AG04449 (cell line): ENCODE measurements at regions not wholly inside any gene's neighbourhood (a gene's known extent, or its start where the extent isn't known, plus 50 kb on each side); places are given as distances from the start of the nearest gene placed in this dataset.

Source experiments
- CTCF ChIA-PET: fragments of 350-600 bp; formaldehyde crosslinking; extraction: SDS; loops from one replicate; lab custom pipeline; 2021; ENCODE audit warnings: antibody characterized with exemption; lab: Yijun Ruan, JAX
- POLR2A ChIA-PET: fragments of 400-600, 350-600 bp; formaldehyde crosslinking; extraction: SDS; loops from one replicate; lab custom pipeline; 2020; ENCODE audit warnings: antibody characterized with exemption, inconsistent platforms; lab: Yijun Ruan, JAX
- DNase-seq: peaks from one replicate; pipeline ENCODE4 v3.0.0-alpha.2; 2010; ENCODE audit warnings: low read depth, low spot score
- H3K4me3 ChIP-seq: 2 replicates; pipeline ENCODE4 v1.5.1; 2011; ENCODE audit warnings: low read depth, mild to moderate bottlenecking, control low read depth, low read length
- CTCF ChIP-seq: IDR thresholded peaks from one replicate; pipeline ENCODE4 v1.5.1; 2011; ENCODE audit warnings: mild to moderate bottlenecking, moderate library complexity, low read length, control low read depth, inconsistent platforms; ENCODE audit not compliant: insufficient read depth; ENCODE audit errors: missing control alignments

GRCh38 chr12:91923864-91924263, 221.8 kb downstream of the BTG1 start:
- DNase-seq = no peak
- ChIA-PET POLR2A (no interaction called here), CTCF (no interaction called here)
- no peak for TF ChIP-seq CTCF
- no peak overlapping the region for H3K4me3 ChIP-seq

- ChIA-PET POLR2A (no interaction called here), CTCF (no interaction called here)
- no peak for DNase-seq
- H3K4me3 ChIP-seq = no peak overlapping the region
- TF ChIP-seq CTCF = no peak
Measured at GRCh38 chr12:91922674-91923073, 223.0 kb downstream of the BTG1 start.

- no peak overlapping the region for H3K4me3 ChIP-seq
- DNase-seq = no peak
- ChIA-PET CTCF (no interaction called here), POLR2A (no interaction called here)
- no peak for TF ChIP-seq CTCF
Measured at GRCh38 chr12:91922139-91922538, 223.5 kb downstream of the BTG1 start.

- no peak for DNase-seq
- CTCF ChIA-PET = no interaction called here
- POLR2A ChIA-PET = no interaction called here
- no peak overlapping the region for H3K4me3 ChIP-seq
- no peak for TF ChIP-seq CTCF
Measured at GRCh38 chr12:91921555-91921954, 224.1 kb downstream of the BTG1 start.

GRCh38 chr12:91920741-91921140, 224.9 kb downstream of the BTG1 start:
- DNase-seq = no peak
- ChIA-PET POLR2A (no interaction called here), CTCF (no interaction called here)
- no peak overlapping the region for H3K4me3 ChIP-seq
- no peak for TF ChIP-seq CTCF

- ChIA-PET CTCF (no interaction called here), POLR2A (no interaction called here)
- DNase-seq = peak; percentile 57
- TF ChIP-seq CTCF = no peak
- no peak overlapping the region for H3K4me3 ChIP-seq
Measured at GRCh38 chr12:91920276-91920675, 225.4 kb downstream of the BTG1 start.
